ENCODE measurements at regions not wholly inside any gene's neighbourhood (a gene's known extent, or its start where the extent isn't known, plus 50 kb on each side); places are given as distances from the start of the nearest gene placed in this dataset.

DNA sequence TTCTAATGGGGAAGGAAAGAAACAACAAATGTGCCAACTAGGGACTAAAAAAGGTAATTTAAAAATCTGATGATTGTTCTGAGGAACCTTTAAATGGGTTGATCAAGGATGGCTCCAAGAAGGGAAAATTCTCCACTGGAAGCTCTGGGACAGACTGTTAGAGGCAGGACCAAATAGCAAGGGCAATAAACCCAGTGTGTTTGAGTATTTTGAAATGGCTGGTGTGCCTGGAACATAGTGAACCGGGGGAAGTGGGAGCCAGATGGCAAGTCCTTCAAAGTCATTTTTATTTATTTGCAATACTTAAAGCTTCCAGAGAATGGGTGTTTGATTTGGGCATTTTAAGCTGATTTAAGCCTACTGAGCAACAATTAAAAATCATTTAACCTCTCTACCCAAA, 587.7 kb upstream of the MEF2C start:
- in situ Hi-C loops (cut with MboI; ENCODE audit: low pct_ligation_motif_present in 1 of 4, low pct_unique_long_range_greater_than_20kb in 1 of 4, low sequenced_read_pairs in 3 of 4) (no loop called here), intact Hi-C loops (cut with DNase I; ENCODE audit: low total_unique reads) (no loop called here)
- Histone ChIP-seq H3K36me3 (no peaks in the 10 kb centered on the region), H3K4me1 (no peaks in the 10 kb centered on the region), H3K27ac (no peak overlapping the region), H3K27me3 (no peaks in the 10 kb centered on the region), H3K4me3 (no peak overlapping the region), H3K9me3 (no peaks in the 10 kb centered on the region)
- TF ChIP-seq POLR2AphosphoS5 (IDR thresholded peaks at IDR 0.05), result no peak
- TF ChIP-seq, protein P1, sequence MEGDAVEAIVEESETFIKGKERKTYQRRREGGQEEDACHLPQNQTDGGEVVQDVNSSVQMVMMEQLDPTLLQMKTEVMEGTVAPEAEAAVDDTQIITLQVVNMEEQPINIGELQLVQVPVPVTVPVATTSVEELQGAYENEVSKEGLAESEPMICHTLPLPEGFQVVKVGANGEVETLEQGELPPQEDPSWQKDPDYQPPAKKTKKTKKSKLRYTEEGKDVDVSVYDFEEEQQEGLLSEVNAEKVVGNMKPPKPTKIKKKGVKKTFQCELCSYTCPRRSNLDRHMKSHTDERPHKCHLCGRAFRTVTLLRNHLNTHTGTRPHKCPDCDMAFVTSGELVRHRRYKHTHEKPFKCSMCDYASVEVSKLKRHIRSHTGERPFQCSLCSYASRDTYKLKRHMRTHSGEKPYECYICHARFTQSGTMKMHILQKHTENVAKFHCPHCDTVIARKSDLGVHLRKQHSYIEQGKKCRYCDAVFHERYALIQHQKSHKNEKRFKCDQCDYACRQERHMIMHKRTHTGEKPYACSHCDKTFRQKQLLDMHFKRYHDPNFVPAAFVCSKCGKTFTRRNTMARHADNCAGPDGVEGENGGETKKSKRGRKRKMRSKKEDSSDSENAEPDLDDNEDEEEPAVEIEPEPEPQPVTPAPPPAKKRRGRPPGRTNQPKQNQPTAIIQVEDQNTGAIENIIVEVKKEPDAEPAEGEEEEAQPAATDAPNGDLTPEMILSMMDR (IDR thresholded peaks at IDR 0.05), result no peak
- no peak for TF ChIP-seq POLR2A (IDR thresholded peaks at IDR 0.05)
- no peak for TF ChIP-seq EP300 (IDR thresholded peaks at IDR 0.05; ENCODE audit: low read depth)
- no peak for DNase-seq
- WGBS, 2 donors (ENCODE audit: low coverage in 1 of 2), result 58 to 60% methylated on average over 1 of the region's 1 CpG

DNA sequence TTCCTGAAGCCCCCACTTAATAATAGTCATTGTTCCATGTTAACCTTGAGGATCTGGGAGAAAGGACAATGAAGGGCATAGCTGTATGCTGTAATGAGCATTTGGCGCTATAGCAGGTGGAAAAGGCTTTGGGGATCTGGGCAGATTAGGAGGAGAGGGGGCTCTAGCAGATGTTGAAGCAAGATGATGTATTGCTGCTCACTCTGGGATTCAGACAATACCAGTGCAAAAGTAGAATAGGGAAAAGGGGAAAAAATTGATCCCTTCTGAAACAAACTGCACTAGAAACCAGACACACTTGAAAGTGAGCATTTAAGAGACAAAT, 575.3 kb upstream of the MEF2C start:
- Histone ChIP-seq H3K36me3 (no peaks in the 10 kb centered on the region), H3K27ac (no peak overlapping the region), H3K4me1 (peaks cover 0 to 4% (median 0%) of the 10 kb centered on the region in 4 donors), H3K4me3 (no peak overlapping the region), H3K27me3 (no peaks in the 10 kb centered on the region), H3K9me3 (no peaks in the 10 kb centered on the region)
- in situ Hi-C loops (cut with MboI; ENCODE audit: low pct_ligation_motif_present in 1 of 4, low pct_unique_long_range_greater_than_20kb in 1 of 4, low sequenced_read_pairs in 3 of 4), result no loop called here
- DNase-seq, result no peak
- intact Hi-C loops (cut with DNase I; ENCODE audit: low total_unique reads), result no loop called here
- WGBS, 2 donors (ENCODE audit: low coverage in 1 of 2), result 91% methylated on average over 1 of the region's 1 CpG; no CpG with 5 or more reads in 1 of the 2 donors
- TF ChIP-seq EP300 (IDR thresholded peaks at IDR 0.05; ENCODE audit: low read depth), result no peak
- TF ChIP-seq POLR2AphosphoS5 (IDR thresholded peaks at IDR 0.05), result no peak
- TF ChIP-seq, protein P1 (IDR thresholded peaks at IDR 0.05), result no peak
- no peak for TF ChIP-seq POLR2A (IDR thresholded peaks at IDR 0.05)

DNA sequence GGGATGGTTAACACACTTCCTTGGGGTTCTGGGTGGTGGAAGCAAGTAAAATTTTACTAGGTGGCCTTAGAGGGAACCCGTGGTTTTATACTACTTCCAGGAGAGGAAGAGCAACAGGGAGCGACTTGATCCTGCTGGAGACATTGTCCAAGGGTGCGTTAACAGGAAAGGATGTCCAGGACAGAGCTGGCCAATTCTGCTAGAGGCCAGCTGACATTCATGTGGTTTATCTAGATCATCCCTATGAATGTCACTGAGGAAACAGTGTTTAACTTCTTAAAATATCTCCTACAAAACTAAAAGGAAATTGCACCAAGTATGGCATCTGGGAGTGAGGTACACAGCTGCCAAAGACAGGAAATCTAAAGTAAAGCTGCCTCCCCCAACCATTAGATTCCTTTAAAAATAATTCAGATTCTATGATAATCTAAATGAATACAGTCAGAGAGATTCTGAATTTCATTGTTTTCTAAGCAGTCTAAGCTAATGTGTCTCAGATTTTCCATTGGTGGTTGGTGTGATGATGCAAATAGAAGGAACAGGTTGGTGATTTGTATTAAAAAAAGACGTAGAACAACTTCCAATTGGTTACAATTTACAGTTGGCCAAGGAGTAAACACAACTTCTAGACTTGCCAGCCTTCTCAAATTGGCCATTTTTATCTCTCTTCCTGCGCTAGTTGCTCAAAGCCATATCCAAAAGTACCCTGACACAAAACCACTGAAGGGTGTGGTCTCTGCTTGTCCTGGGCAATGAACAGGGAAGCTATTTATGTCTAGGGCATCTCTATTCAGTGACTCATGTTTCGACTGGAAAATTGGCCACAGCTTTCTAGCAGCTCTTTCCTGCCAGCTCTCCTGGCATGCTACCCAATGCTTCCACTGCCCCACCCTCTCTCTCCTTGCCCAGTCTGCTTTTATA, 574.7 kb upstream of the MEF2C start:
- WGBS, 2 donors (ENCODE audit: low coverage in 1 of 2), result 62 to 66% methylated on average over 6 of the region's 6 CpGs
- Histone ChIP-seq H3K4me1 (peaks cover 0 to 4% (median 0%) of the 10 kb centered on the region in 4 donors), H3K27ac (no peak overlapping the region), H3K4me3 (no peak overlapping the region), H3K27me3 (no peaks in the 10 kb centered on the region), H3K9me3 (no peaks in the 10 kb centered on the region), H3K36me3 (no peaks in the 10 kb centered on the region)
- TF ChIP-seq POLR2AphosphoS5 (IDR thresholded peaks at IDR 0.05) (no peak), POLR2A (IDR thresholded peaks at IDR 0.05) (no peak), EP300 (IDR thresholded peaks at IDR 0.05; ENCODE audit: low read depth) (no peak)
- TF ChIP-seq, protein P1 (IDR thresholded peaks at IDR 0.05), result no peak
- no peak for DNase-seq
- in situ Hi-C loops (cut with MboI; ENCODE audit: low pct_ligation_motif_present in 1 of 4, low pct_unique_long_range_greater_than_20kb in 1 of 4, low sequenced_read_pairs in 3 of 4), result no loop called here
- intact Hi-C loops (cut with DNase I; ENCODE audit: low total_unique reads), result no loop called here

DNA sequence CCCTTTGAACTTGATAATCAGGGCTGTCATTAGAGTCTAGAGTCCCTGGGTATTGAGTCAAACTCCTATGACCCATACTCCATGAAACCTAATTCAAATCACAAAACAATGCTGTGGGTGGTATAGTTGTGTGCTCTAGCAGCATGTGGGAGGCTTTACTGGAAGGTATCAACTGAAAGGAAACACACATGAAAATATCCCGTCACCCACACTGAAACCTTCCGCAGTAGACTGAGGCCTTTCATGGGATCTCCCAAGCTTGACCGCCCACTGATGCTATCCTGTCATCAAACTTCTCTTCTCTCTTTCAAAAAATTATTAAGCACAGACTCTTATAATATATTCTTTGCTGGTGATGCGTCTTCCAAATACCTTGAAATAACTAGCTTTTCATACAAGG, 569.1 kb upstream of the MEF2C start:
- H3K9me3 ChIP-seq, result no peaks in the 10 kb centered on the region
- H3K27me3 ChIP-seq, result no peaks in the 10 kb centered on the region
- H3K36me3 ChIP-seq, result no peaks in the 10 kb centered on the region
- TF ChIP-seq, protein P1 (IDR thresholded peaks at IDR 0.05), result no peak
- TF ChIP-seq POLR2A (IDR thresholded peaks at IDR 0.05) (no peak), EP300 (IDR thresholded peaks at IDR 0.05; ENCODE audit: low read depth) (no peak), POLR2AphosphoS5 (IDR thresholded peaks at IDR 0.05) (no peak)
- H3K4me1 ChIP-seq, result no peaks in the 10 kb centered on the region
- in situ Hi-C loops (cut with MboI; ENCODE audit: low pct_ligation_motif_present in 1 of 4, low pct_unique_long_range_greater_than_20kb in 1 of 4, low sequenced_read_pairs in 3 of 4) (no loop called here), intact Hi-C loops (cut with DNase I; ENCODE audit: low total_unique reads) (no loop called here)
- whole genome bisulfite sequencing, 2 donors (ENCODE audit: low coverage in 1 of 2), result 86 to 97% methylated on average over 4 of the region's 4 CpGs
- no peak overlapping the region for H3K27ac ChIP-seq
- DNase-seq, result no peak
- no peak overlapping the region for H3K4me3 ChIP-seq
